ENCODE measurements at regions not wholly inside any gene's neighbourhood (a gene's known extent, or its start where the extent isn't known, plus 50 kb on each side); places are given as distances from the start of the nearest gene placed in this dataset.

DNA sequence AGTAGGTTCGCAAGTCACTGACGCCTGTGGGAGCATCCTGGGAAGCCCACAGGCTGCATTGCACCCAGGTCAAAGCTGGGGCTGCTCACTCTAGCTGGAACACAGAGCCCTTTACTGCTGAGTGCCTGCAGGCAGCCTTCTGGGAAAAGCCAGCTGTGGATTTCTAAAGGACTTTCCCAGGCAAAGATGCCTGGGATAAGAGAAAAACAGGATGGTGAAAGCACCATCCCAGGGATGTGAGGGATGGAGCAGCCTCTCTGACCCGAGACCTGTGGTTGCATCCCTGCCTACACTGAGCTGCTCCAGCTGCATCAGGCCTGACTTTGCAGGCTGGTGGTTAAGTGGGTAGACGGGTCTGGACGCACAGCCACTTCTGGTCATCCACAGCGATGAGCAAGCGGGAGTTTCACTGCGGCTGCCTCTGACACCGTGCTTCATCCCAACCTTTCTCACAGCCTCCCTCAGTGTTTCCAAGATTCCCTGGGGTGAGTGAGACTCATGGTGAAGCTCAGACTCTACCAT, 52.5 kb upstream of the AMOTL2 start:
- TF ChIP-seq, protein P1, sequence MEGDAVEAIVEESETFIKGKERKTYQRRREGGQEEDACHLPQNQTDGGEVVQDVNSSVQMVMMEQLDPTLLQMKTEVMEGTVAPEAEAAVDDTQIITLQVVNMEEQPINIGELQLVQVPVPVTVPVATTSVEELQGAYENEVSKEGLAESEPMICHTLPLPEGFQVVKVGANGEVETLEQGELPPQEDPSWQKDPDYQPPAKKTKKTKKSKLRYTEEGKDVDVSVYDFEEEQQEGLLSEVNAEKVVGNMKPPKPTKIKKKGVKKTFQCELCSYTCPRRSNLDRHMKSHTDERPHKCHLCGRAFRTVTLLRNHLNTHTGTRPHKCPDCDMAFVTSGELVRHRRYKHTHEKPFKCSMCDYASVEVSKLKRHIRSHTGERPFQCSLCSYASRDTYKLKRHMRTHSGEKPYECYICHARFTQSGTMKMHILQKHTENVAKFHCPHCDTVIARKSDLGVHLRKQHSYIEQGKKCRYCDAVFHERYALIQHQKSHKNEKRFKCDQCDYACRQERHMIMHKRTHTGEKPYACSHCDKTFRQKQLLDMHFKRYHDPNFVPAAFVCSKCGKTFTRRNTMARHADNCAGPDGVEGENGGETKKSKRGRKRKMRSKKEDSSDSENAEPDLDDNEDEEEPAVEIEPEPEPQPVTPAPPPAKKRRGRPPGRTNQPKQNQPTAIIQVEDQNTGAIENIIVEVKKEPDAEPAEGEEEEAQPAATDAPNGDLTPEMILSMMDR (IDR thresholded peaks at IDR 0.05): no peak
- peak in 1 of 4 donors; percentile 4 for TF ChIP-seq POLR2AphosphoS5 (IDR thresholded peaks at IDR 0.05)

Measured in sigmoid colon (tissue), 4 donors.